ENCODE measurements at regions not wholly inside any gene's neighbourhood (a gene's known extent, or its start where the extent isn't known, plus 50 kb on each side); places are given as distances from the start of the nearest gene placed in this dataset.

DNA sequence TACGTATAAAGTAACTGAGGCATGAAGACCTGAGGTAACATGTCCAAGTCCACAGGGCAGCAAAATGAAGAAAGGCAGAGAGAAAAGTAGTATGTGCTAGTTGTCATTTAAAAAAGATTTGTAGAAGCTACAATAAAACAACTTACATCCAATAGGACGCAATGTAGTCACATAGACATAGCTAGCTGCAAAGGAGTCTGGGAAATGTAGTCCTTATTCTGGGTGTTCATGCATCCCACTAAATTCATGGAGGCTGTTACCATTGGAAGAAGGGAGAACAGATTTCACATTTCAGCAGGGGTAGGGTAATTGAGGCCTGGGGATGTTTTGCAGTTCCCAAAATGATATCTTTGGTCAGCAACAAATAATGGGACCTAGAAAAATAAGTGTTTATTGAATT, 571.4 kb downstream of the MIAT start:
- TF ChIP-seq, protein P1, sequence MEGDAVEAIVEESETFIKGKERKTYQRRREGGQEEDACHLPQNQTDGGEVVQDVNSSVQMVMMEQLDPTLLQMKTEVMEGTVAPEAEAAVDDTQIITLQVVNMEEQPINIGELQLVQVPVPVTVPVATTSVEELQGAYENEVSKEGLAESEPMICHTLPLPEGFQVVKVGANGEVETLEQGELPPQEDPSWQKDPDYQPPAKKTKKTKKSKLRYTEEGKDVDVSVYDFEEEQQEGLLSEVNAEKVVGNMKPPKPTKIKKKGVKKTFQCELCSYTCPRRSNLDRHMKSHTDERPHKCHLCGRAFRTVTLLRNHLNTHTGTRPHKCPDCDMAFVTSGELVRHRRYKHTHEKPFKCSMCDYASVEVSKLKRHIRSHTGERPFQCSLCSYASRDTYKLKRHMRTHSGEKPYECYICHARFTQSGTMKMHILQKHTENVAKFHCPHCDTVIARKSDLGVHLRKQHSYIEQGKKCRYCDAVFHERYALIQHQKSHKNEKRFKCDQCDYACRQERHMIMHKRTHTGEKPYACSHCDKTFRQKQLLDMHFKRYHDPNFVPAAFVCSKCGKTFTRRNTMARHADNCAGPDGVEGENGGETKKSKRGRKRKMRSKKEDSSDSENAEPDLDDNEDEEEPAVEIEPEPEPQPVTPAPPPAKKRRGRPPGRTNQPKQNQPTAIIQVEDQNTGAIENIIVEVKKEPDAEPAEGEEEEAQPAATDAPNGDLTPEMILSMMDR (IDR thresholded peaks at IDR 0.05) = no peak
- TF ChIP-seq POLR2A (IDR thresholded peaks at IDR 0.05) (no peak), POLR2AphosphoS5 (IDR thresholded peaks at IDR 0.05; ENCODE audit: insufficient read depth in 1 of 2, low read depth in 1 of 2) (no peak)

All from vagina (tissue), 2 donors.